Type B pancreatic cell (in vitro differentiated cells): ENCODE measurements at regions not wholly inside any gene's neighbourhood (a gene's known extent, or its start where the extent isn't known, plus 50 kb on each side); places are given as distances from the start of the nearest gene placed in this dataset.

ENCODE experiments used
- DNase-seq: peaks from one replicate; pipeline ENCODE4 v3.0.0; 2021; ENCODE audit warnings: mixed read lengths; ENCODE audit not compliant: unreplicated experiment; ENCODE audit errors: extremely low spot score
- H3K27ac Mint-ChIP-seq: 2 replicates; pipeline ENCODE4 v1.8.0; 2021; ENCODE audit warnings: mild to moderate bottlenecking, mixed read lengths
- H3K27me3 Mint-ChIP-seq: 2 replicates; pipeline ENCODE4 v1.8.0; 2021; ENCODE audit warnings: mixed read lengths
- H3K36me3 Mint-ChIP-seq: 2 replicates; pipeline ENCODE4 v1.8.0; 2021; ENCODE audit warnings: mixed read lengths
- H3K4me1 Mint-ChIP-seq: one replicate; pipeline ENCODE4 v1.8.0; 2021; ENCODE audit warnings: mixed read lengths; ENCODE audit not compliant: unreplicated experiment
- H3K4me3 Mint-ChIP-seq: 2 replicates; pipeline ENCODE4 v1.8.0; 2021; ENCODE audit warnings: mild to moderate bottlenecking, mixed read lengths
- H3K9me3 Mint-ChIP-seq: 2 replicates; pipeline ENCODE4 v1.8.0; 2021; ENCODE audit warnings: mixed read lengths
- CTCF ChIP-seq: fragments of 200-600 bp; sonication (generic); conservative IDR thresholded peaks from 2 replicates; pipeline ENCODE4 v1.5.0; 2021; ENCODE audit warnings: antibody characterized with exemption, mild to moderate bottlenecking

GRCh38 chr9:30193421-30193820 lies 2191.0 kb upstream of the ACO1 start:
- no peaks in the 10 kb centered on the region for H3K27me3 Mint-ChIP-seq
- H3K9me3 Mint-ChIP-seq, result peaks cover 22% of the 10 kb centered on the region
- no peak for TF ChIP-seq CTCF
- no peak overlapping the region for H3K4me3 Mint-ChIP-seq
- H3K36me3 Mint-ChIP-seq, result no peaks in the 10 kb centered on the region
- H3K4me1 Mint-ChIP-seq, result no peaks in the 10 kb centered on the region
- DNase-seq, result no peak
- H3K27ac Mint-ChIP-seq, result no peak overlapping the region

GRCh38 chr9:30196941-30197340 lies 2187.5 kb upstream of the ACO1 start:
- no peaks in the 10 kb centered on the region for H3K36me3 Mint-ChIP-seq
- no peaks in the 10 kb centered on the region for H3K4me1 Mint-ChIP-seq
- DNase-seq, result no peak
- peaks cover 9% of the 10 kb centered on the region for H3K9me3 Mint-ChIP-seq
- no peak overlapping the region for H3K4me3 Mint-ChIP-seq
- H3K27ac Mint-ChIP-seq, result no peak overlapping the region
- H3K27me3 Mint-ChIP-seq, result no peaks in the 10 kb centered on the region
- no peak for TF ChIP-seq CTCF

GRCh38 chr9:30197453-30197852 lies 2187.0 kb upstream of the ACO1 start:
- Mint-ChIP-seq H3K4me1 (no peaks in the 10 kb centered on the region), H3K9me3 (peaks cover 9% of the 10 kb centered on the region), H3K36me3 (no peaks in the 10 kb centered on the region), H3K4me3 (no peak overlapping the region), H3K27me3 (no peaks in the 10 kb centered on the region), H3K27ac (no peak overlapping the region)
- DNase-seq, result no peak
- TF ChIP-seq CTCF, result no peak

GRCh38 chr9:30197954-30198353 lies 2186.5 kb upstream of the ACO1 start:
- Mint-ChIP-seq H3K36me3 (no peaks in the 10 kb centered on the region), H3K9me3 (peaks cover 9% of the 10 kb centered on the region), H3K4me3 (no peak overlapping the region), H3K27me3 (no peaks in the 10 kb centered on the region), H3K27ac (no peak overlapping the region), H3K4me1 (no peaks in the 10 kb centered on the region)
- no peak for TF ChIP-seq CTCF
- no peak for DNase-seq

- no peaks in the 10 kb centered on the region for H3K27me3 Mint-ChIP-seq
- no peak overlapping the region for H3K27ac Mint-ChIP-seq
- TF ChIP-seq CTCF, result no peak
- no peaks in the 10 kb centered on the region for H3K4me1 Mint-ChIP-seq
- no peak overlapping the region for H3K4me3 Mint-ChIP-seq
- peaks cover 9% of the 10 kb centered on the region for H3K9me3 Mint-ChIP-seq
- no peaks in the 10 kb centered on the region for H3K36me3 Mint-ChIP-seq
- DNase-seq, result no peak
These were observed 2185.8 kb upstream of the ACO1 start for GRCh38 chr9:30198463-30199309.
